IPS-20b (cell line): ENCODE measurements at regions not wholly inside any gene's neighbourhood (a gene's known extent, or its start where the extent isn't known, plus 50 kb on each side); places are given as distances from the start of the nearest gene placed in this dataset.
A peak's percentile ranks its signal among the peaks of the same experiment; 100 is the strongest.

Experiments
- H3K27ac ChIP-seq: one replicate; pipeline ENCODE4 v1.5.1; 2013; ENCODE audit warnings: low read length
- H3K27me3 ChIP-seq: 2 replicates; pipeline ENCODE4 v1.6.1; 2013; ENCODE audit warnings: mild to moderate bottlenecking, low read length, inconsistent platforms; ENCODE audit not compliant: insufficient read depth
- H3K36me3 ChIP-seq: 2 replicates; pipeline ENCODE4 v1.6.1; 2013; ENCODE audit warnings: low read depth, mild to moderate bottlenecking, inconsistent platforms, low read length, moderate library complexity; ENCODE audit not compliant: insufficient read depth
- H3K4me1 ChIP-seq: 2 replicates; pipeline ENCODE4 v1.6.1; 2013; ENCODE audit warnings: mild to moderate bottlenecking, control low read depth, inconsistent platforms, low read length, moderate library complexity; ENCODE audit not compliant: insufficient read depth
- H3K4me3 ChIP-seq: 2 replicates; pipeline ENCODE4 v1.5.1; 2013; ENCODE audit warnings: mild to moderate bottlenecking, low read length, inconsistent platforms
- H3K9ac ChIP-seq: 2 replicates; pipeline ENCODE4 v1.6.1; 2013; ENCODE audit warnings: low read depth, mild to moderate bottlenecking, inconsistent platforms, low read length, moderate library complexity
- H3K9me3 ChIP-seq: 2 replicates; pipeline ENCODE4 v1.6.1; 2013; ENCODE audit warnings: mild to moderate bottlenecking, low read depth, low read length, inconsistent platforms; ENCODE audit not compliant: insufficient read depth

GRCh38 chr6:2448826-2449571, 203.6 kb upstream of the GMDS start:
- Histone ChIP-seq H3K4me3 (peak overlapping the region; percentile 62; the same call in 1 of the 2 replicates), H3K9ac (no peak overlapping the region), H3K27me3 (peaks cover 17% of the 10 kb centered on the region), H3K9me3 (no peaks in the 10 kb centered on the region), H3K36me3 (no peaks in the 10 kb centered on the region), H3K4me1 (no peaks in the 10 kb centered on the region), H3K27ac (no peak overlapping the region)

GRCh38 chr6:2447931-2448330, 202.5 kb upstream of the GMDS start:
- Histone ChIP-seq H3K36me3 (no peaks in the 10 kb centered on the region), H3K9ac (no peak overlapping the region), H3K4me1 (no peaks in the 10 kb centered on the region), H3K4me3 (no peak overlapping the region), H3K27ac (no peak overlapping the region), H3K27me3 (peaks cover 17% of the 10 kb centered on the region), H3K9me3 (no peaks in the 10 kb centered on the region)

GRCh38 chr6:2447318-2447920, 202.0 kb upstream of the GMDS start:
- Histone ChIP-seq H3K27me3 (peaks cover 17% of the 10 kb centered on the region), H3K4me1 (no peaks in the 10 kb centered on the region), H3K9ac (no peak overlapping the region), H3K27ac (no peak overlapping the region), H3K36me3 (no peaks in the 10 kb centered on the region), H3K4me3 (no peak overlapping the region), H3K9me3 (no peaks in the 10 kb centered on the region)

GRCh38 chr6:2441601-2442475, 196.4 kb upstream of the GMDS start:
- H3K27ac ChIP-seq: no peak overlapping the region
- no peaks in the 10 kb centered on the region for H3K27me3 ChIP-seq
- no peak overlapping the region for H3K4me3 ChIP-seq
- no peaks in the 10 kb centered on the region for H3K36me3 ChIP-seq
- no peak overlapping the region for H3K9ac ChIP-seq
- no peaks in the 10 kb centered on the region for H3K4me1 ChIP-seq
- H3K9me3 ChIP-seq: no peaks in the 10 kb centered on the region

GRCh38 chr6:2440516-2440915, 195.1 kb upstream of the GMDS start:
- H3K36me3 ChIP-seq: no peaks in the 10 kb centered on the region
- no peak overlapping the region for H3K27ac ChIP-seq
- no peak overlapping the region for H3K4me3 ChIP-seq
- H3K9me3 ChIP-seq: no peaks in the 10 kb centered on the region
- H3K27me3 ChIP-seq: no peaks in the 10 kb centered on the region
- H3K4me1 ChIP-seq: no peaks in the 10 kb centered on the region
- no peak overlapping the region for H3K9ac ChIP-seq

- Histone ChIP-seq H3K36me3 (no peaks in the 10 kb centered on the region), H3K4me3 (no peak overlapping the region), H3K9me3 (no peaks in the 10 kb centered on the region)
Measured at GRCh38 chr6:2439632-2440031, 194.2 kb upstream of the GMDS start.

GRCh38 chr6:2439082-2439481, 193.7 kb upstream of the GMDS start:
- no peak overlapping the region for H3K4me3 ChIP-seq
- no peaks in the 10 kb centered on the region for H3K4me1 ChIP-seq
- no peak overlapping the region for H3K9ac ChIP-seq
- no peaks in the 10 kb centered on the region for H3K9me3 ChIP-seq
- H3K27me3 ChIP-seq: no peaks in the 10 kb centered on the region
- no peaks in the 10 kb centered on the region for H3K36me3 ChIP-seq
- no peak overlapping the region for H3K27ac ChIP-seq

More at GRCh38 chr6:2439632-2440031, 194.2 kb upstream of the GMDS start:
- H3K27ac ChIP-seq: no peak overlapping the region
- H3K4me1 ChIP-seq: no peaks in the 10 kb centered on the region
- no peaks in the 10 kb centered on the region for H3K27me3 ChIP-seq
- H3K9ac ChIP-seq: no peak overlapping the region

- H3K4me3 ChIP-seq: no peak overlapping the region
Measured at GRCh38 chr6:2436410-2437154, 191.2 kb upstream of the GMDS start.

GRCh38 chr6:2435323-2435722, 189.9 kb upstream of the GMDS start:
- no peaks in the 10 kb centered on the region for H3K4me1 ChIP-seq
- no peaks in the 10 kb centered on the region for H3K36me3 ChIP-seq
- no peak overlapping the region for H3K4me3 ChIP-seq
- no peaks in the 10 kb centered on the region for H3K9me3 ChIP-seq
- H3K27me3 ChIP-seq: no peaks in the 10 kb centered on the region
- H3K9ac ChIP-seq: no peak overlapping the region
- H3K27ac ChIP-seq: no peak overlapping the region

More at GRCh38 chr6:2436410-2437154, 191.2 kb upstream of the GMDS start:
- Histone ChIP-seq H3K9ac (no peak overlapping the region), H3K27me3 (no peaks in the 10 kb centered on the region), H3K27ac (no peak overlapping the region), H3K36me3 (no peaks in the 10 kb centered on the region), H3K9me3 (no peaks in the 10 kb centered on the region), H3K4me1 (no peaks in the 10 kb centered on the region)

GRCh38 chr6:2434912-2435311, 189.5 kb upstream of the GMDS start:
- Histone ChIP-seq H3K27me3 (no peaks in the 10 kb centered on the region), H3K27ac (no peak overlapping the region), H3K9ac (no peak overlapping the region), H3K36me3 (no peaks in the 10 kb centered on the region), H3K9me3 (no peaks in the 10 kb centered on the region), H3K4me1 (no peaks in the 10 kb centered on the region), H3K4me3 (no peak overlapping the region)

- no peak overlapping the region for H3K27ac ChIP-seq
- no peak overlapping the region for H3K9ac ChIP-seq
- no peaks in the 10 kb centered on the region for H3K4me1 ChIP-seq
- H3K4me3 ChIP-seq: no peak overlapping the region
- no peaks in the 10 kb centered on the region for H3K36me3 ChIP-seq
- no peaks in the 10 kb centered on the region for H3K27me3 ChIP-seq
- H3K9me3 ChIP-seq: no peaks in the 10 kb centered on the region
Measured at GRCh38 chr6:2434116-2434515, 188.7 kb upstream of the GMDS start.
